Stimulated activated CD8-positive, alpha-beta memory T cell treated with anti-CD3 and anti-CD28 coated beads, Interleukin-7, amount 100 ng/mL, for 48 hours (primary cell): ENCODE measurements at regions not wholly inside any gene's neighbourhood (a gene's known extent, or its start where the extent isn't known, plus 50 kb on each side); places are given as distances from the start of the nearest gene placed in this dataset.
"Not testable (repeated sequence)": the region's sequence is repeated elsewhere in the genome, so short reads cannot be mapped to it uniquely, and the experiment has no call there.

Experiments
- DNase-seq, 2 donors: peaks; one replicate each; pipeline ENCODE4 v3.0.0-alpha.2; 2020; ENCODE audit warnings: low read depth in 1 of 2; ENCODE audit errors: extremely low read depth in 1 of 2

- no peak for DNase-seq
These were observed 107.9 kb upstream of the ATL2 start for GRCh38 chr2:38484957-38485356.

- DNase-seq, result no peak
These were observed 106.9 kb upstream of the ATL2 start for GRCh38 chr2:38483776-38484501.

GRCh38 chr2:38482710-38483109 lies 105.6 kb upstream of the ATL2 start:
- not testable (repeated sequence) for DNase-seq

- no peak for DNase-seq
These were observed 103.5 kb upstream of the ATL2 start for GRCh38 chr2:38480617-38481016.

GRCh38 chr2:38477006-38477405 lies 99.9 kb upstream of the ATL2 start:
- DNase-seq, result no peak

GRCh38 chr2:38475567-38475881 lies 98.5 kb upstream of the ATL2 start:
- no peak for DNase-seq

GRCh38 chr2:38474715-38475566 lies 97.9 kb upstream of the ATL2 start:
- DNase-seq, result peak in 1 of 2 donors; percentile 28

GRCh38 chr2:38474021-38474456 lies 97.0 kb upstream of the ATL2 start:
- DNase-seq, result no peak

- DNase-seq, result no peak
These were observed 96.4 kb upstream of the ATL2 start for GRCh38 chr2:38473333-38474005.

- DNase-seq, result no peak
These were observed 93.0 kb upstream of the ATL2 start for GRCh38 chr2:38470115-38470514.

- no peak for DNase-seq
These were observed 90.8 kb upstream of the ATL2 start for GRCh38 chr2:38467768-38468455.

- no peak for DNase-seq
These were observed 90.0 kb upstream of the ATL2 start for GRCh38 chr2:38466876-38467767.

GRCh38 chr2:38466409-38466808 lies 89.3 kb upstream of the ATL2 start:
- no peak for DNase-seq

GRCh38 chr2:38465789-38466127 lies 88.7 kb upstream of the ATL2 start:
- no peak for DNase-seq

- DNase-seq, result no peak
These were observed 88.1 kb upstream of the ATL2 start for GRCh38 chr2:38464971-38465788.

- DNase-seq, result no peak
These were observed 86.7 kb upstream of the ATL2 start for GRCh38 chr2:38463752-38464151.

- peak; percentile 11 to 68 for DNase-seq
These were observed 85.1 kb upstream of the ATL2 start for GRCh38 chr2:38462121-38462661.

GRCh38 chr2:38461470-38461869 lies 84.4 kb upstream of the ATL2 start:
- DNase-seq, result no peak

- no peak for DNase-seq
These were observed 83.2 kb upstream of the ATL2 start for GRCh38 chr2:38460313-38460712.
